LoVo (cell line): ENCODE measurements at regions not wholly inside any gene's neighbourhood (a gene's known extent, or its start where the extent isn't known, plus 50 kb on each side); places are given as distances from the start of the nearest gene placed in this dataset.
"Not testable (repeated sequence)": the region's sequence is repeated elsewhere in the genome, so short reads cannot be mapped to it uniquely, and the experiment has no call there.

Experiments
- DNase-seq: peaks from one replicate; pipeline ENCODE4 v3.0.0-alpha.2; 2016; ENCODE audit warnings: low spot score

DNA sequence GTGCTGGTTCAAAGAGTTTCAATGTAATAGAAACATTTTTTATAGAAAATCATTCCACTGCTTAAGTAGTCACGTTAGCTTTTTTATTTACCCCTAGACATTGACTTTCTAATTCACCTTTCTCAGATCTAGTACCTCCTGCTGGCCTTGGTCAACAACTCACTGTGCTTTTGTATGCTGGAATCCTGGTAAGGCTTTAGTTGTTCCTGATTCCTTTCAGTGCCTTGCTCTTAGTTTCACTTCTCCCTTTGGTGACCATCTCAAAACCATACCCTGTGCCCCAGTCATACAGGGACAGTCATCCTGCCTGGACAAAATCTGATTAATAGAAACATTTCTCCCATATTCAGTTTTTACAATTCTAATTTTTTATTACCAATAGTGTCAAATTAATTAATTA is 130.2 kb downstream of the GPR37 start:
- no peak for DNase-seq

DNA sequence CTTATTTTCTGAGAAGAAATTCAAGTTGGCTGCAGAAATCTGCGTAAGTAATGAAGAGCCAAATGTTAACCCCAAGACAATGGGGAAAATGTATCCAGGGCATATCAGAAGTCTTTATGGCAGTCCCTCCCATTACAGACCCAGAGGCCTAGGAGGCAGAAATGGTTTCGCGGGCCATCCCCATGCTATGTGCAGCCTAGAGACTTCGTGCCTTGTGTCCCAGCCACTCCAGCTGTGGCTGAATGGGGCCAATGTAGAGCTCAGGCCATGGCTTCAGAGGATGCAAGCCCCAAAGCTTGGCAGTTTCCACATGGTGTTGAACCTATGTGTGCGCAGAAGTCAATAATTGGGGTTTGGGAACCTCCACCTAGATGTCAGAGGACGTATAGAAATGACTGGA is 131.9 kb downstream of the GPR37 start:
- no peak for DNase-seq

DNA sequence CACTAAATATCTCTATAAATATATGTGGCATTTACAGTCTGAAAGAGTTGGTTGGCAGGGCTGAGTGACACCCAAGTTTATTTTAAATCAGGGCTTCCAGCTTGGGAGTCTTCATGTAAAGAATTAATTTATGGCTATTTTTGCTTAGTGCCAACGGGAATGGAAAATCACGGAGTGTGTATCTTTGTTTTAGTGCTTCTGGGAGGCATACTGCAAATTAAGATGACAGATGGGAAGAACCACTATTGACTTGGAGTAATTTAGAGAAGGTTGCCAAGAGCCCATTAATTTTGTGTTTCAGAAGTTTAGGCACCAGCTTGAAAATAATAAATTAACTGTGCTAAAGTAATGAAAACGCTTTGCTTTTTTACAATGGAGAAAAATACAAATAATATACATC is 135.2 kb downstream of the GPR37 start:
- no peak for DNase-seq

DNA sequence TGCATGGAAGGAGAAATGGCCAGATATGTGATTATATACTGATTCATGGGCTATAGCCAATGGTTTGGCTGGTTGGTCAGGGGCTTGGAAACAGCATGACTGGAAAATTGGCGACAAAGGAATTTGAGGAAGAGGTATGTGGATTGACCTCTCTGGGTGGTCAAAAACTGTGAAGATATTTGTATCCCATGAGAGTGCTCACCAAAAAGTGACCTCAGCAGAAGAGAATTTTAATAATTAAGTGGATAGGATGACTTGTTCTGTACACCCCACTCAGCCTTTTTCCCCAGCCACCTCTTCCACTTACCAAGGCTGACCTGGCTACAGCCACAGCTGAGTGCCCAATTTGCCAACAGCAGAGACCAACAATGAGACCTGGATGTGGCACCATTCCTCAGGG is 146.7 kb downstream of the GPR37 start:
- DNase-seq: no peak

DNA sequence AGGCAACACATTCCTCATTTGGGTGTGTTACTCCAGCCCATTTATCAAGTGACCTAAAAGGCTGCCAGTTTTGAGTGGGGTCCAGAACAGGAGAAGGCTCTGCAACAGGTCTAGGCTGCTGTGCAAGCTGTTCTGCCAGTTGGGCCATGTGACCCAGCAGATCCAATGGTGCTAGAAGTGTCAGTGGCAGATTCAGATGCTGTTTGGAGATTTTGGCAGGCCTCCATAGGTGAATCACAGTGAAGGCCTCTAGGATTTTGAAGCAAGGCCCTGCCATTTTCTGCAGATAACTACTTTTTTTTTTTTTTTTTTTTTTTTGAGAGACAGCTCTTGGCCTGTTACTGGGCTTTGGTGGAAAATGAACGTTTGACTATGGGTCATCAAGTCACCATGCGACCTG is 147.5 kb downstream of the GPR37 start:
- DNase-seq: not testable (repeated sequence)

DNA sequence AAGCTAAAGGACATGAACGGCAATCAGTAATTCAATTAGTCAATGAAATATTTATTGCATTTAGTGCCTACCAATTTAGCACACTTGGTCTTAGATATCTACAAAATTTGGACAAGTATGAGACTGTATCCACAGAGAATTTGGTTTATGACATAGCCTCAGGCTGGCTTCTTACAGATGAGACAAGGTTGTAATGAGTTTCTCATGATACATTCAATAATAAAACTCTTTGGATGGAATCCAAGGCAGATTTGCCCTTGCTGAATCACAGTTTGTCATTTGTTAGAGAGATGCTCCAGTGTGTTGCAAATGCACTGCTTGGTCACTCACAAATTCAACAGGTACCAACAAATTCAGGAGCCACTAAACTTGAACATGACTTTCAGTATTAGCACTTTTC is 162.5 kb downstream of the GPR37 start:
- no peak for DNase-seq

DNA sequence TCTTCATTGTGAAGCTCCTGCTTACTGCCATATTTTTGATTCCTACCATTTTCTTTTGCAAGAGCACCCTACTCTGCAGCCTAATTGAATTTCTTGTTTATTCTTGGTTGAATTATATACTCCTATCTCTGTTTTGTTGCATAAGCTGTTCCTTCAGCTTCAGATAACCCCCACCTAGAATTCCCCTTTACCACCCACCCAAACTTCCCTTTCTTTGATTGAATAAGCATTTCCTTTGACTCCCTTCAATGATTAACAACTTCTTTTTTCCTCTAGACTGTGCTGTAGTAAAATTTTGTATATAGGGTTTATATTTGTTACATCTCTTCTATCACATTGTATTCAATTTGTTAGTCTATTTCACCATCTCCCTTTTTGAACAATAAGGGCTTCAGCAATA is 168.1 kb downstream of the GPR37 start:
- no peak for DNase-seq

DNA sequence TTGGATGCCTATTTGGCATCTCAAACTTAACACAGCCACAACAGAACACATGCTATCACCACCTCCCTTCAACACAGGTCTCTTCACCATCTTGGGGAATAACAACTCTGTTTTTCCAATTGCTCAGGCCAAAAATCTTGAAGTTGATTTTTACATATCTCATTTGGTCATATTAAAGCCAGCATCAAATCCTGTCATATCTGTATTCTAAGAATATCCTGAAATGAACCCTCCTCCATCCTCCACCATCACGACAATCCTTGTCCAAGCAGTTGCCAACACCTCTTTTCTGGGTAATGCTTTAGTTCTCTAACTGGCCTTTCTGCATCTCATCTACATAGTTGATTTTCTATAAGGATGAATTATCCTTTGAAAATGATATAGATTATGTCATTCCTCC is 168.7 kb downstream of the GPR37 start:
- no peak for DNase-seq

DNA sequence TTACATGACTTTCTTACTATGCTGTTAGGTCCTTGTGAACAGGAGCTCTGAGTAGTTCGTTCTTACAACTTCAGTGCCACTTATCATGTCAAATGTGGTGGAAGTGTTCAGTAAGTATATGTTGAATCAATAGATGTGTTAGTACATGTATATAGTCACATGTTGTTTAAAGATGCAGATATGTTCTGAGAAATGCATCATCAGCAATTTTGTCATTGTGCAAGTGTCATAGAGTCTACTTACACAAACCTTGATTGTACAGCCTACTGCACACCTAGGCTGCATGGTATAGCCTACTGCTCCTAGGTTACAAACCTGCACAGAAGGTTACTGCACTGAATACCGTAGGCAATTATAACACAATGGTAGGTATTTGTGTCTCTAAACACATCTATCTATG is 174.8 kb downstream of the GPR37 start:
- DNase-seq: no peak

DNA sequence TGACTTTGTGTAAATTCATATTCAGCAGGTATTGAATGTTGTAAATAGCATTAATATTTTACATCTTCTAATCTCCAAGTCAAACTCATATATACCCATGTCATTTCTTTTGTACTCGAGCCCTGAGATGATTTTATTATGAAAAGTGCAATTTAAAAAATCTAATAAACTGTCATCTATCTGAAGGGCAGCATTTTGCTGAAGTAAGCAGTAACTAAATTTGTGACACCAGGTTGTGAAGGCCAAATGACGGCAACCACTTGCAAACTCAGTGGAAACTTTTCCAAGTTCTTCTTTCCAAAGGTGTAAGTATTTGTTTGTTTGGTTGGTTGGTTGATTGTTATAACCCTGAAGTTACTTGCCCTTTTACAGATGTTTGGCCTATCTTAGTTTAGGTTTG is 188.3 kb downstream of the GPR37 start:
- no peak for DNase-seq

DNA sequence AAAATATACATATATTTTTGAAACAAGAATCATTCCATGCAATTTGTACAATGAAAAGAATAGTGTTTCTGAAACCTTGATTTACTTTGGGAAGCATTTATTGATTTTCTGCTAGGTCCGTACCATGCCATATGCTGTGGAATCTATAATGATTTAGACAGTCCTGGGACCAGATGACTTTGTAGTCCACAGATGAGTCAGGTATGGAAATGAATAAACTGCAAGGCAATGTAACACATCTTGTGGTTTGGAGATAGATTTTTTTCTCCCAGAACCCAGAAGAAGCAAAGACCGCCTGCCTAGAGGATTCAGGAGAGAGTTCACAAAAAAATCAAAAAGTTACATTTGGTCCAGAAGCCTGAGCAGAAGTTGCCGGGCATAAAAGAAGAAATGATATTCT is 190.4 kb downstream of the GPR37 start:
- no peak for DNase-seq

DNA sequence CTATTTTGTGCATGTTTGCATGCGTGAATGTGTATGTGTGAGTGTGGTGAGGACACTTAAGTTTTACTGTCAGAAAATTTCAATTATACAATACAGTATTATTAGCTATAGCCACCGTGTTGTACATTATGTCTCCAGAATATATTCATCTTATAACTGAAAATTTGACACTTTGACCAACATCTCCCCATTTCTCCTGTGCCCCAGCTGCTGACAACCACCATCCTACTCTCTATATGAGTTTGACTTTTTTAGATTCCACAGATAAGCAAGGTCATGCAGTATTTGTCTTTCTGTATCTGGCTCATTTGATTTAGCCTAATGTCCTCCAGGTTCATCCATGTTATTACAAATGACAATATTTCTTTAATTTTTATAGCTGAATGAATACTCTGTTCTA is 195.0 kb downstream of the GPR37 start:
- no peak for DNase-seq

DNA sequence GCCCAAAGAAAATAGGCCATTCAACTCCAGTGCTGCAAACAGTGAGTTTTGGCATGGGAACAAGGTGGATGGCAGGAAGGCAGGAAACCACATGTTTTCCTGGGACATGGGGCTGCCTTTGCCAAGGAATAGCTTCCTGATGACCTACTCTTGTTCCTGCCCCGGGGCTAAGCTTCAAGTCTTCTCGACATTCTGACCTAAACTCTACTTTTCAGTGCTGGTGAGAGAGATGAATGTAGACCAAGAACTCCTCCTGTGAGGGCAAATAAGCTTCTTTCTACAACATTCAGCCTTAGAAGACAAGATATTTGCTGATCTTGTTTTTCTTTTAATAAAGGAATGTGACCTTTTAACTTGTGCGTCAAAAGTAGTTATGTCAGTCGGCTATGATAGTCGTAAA is 199.0 kb downstream of the GPR37 start:
- DNase-seq: no peak

DNA sequence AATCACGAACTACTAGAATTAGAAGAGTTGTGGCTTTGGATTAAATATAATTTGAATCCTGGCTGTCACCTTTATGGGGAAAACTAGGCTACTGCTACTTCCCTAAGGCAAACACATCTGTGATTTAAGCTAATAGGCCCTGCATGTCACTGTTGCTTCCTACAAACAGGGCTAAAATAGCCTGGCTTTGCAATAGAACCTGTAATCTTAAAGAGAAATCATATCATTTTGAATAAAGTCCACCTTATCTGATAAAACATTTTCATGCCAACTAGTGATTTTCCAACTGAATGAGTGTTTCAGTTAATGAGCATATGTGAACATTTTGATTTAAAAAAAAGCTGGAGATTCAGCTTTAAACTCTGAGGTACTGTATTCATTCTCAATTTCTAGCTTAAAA is 208.0 kb downstream of the GPR37 start:
- no peak for DNase-seq

DNA sequence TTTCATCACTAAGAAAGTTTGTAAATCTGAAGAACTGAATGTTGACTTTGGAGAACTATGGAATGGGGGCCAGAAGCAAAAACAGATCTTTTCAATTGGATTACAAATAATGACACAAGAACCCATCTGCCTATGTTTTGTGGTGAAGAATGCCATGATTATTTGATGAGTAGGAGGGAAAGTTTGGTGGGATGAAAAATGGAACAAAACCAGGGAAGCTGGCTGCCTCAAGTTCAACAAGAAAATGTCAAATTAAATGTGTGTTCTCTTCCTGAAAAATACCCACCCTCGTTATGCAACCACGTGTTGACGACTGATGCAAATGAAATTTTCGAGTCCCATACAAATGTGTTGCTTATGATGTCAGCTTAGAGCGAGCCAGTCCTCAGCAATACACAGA is 208.5 kb downstream of the GPR37 start:
- DNase-seq: no peak

DNA sequence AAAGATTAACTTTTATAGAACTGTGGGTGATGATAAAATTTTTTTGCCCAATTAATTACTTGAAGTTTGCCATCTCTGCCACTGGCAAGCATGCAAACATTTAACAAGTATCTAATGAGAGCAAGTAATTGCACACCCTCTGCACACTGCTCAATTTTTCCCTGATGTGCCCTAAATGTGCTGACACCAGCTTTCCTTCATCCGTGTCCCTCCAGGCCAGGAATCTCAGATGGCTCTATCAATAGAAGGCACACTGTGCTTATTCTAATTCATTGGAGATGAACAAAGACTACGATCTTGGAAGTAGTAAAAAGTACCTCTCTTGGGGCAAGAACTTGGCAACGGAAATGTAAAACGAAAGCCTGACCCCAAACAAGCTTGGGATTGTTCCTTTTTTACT is 212.1 kb downstream of the GPR37 start:
- DNase-seq: no peak

DNA sequence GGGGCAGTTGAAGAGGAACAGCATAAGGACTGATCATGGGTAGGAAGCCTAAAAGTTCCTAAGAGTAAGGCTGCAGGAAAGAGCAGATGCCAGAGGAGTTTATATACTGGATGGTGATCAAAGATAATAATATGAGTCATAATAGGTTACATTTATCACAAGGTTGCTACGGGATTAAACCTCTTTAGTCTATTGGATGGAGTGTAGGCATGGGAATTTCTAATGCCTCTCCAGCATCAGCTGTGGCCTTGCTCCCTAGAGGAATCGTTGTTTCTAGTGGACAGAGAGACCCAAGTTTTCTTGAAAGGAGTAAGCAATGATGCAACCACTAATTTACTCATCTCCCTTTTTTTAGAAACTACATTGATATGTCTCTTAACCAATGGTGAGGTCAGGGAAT is 213.4 kb downstream of the GPR37 start:
- no peak for DNase-seq

DNA sequence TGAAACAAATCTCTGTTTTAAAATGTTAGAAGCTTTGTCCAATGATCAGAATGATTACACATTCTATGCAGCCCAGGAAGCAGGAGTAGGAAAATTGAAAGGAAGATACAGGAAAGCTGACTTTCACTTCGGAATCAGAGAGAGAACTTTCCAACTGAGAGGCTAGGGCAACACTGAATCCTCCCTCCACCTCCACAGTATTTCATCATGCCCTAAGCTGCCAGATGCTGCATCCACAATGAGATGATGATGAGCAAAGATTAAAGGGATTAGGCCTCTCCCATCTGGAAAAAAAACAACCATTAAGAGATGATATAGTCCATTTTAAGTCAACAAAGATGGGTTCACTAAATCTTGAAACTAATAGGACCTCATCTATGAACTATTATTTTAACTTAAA is 215.6 kb downstream of the GPR37 start:
- no peak for DNase-seq

DNA sequence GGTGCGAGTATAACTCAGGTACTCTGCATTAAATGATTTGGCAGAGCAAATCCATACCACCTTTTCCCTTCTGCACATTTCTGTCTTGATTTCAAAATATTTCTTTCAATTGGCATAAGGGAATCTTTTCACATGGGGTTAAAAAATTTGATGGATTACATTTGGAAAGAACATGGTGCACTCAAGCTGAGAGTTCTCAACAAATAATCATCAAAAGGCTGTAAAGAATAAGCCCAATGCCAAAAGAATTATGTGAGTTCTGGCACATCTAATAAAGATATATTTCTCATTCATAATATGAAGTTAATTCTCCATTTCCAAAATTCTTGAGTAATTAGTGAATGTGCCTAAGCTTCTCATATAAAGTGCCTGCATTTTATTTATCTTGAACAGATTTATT is 223.1 kb downstream of the GPR37 start:
- DNase-seq: no peak

DNA sequence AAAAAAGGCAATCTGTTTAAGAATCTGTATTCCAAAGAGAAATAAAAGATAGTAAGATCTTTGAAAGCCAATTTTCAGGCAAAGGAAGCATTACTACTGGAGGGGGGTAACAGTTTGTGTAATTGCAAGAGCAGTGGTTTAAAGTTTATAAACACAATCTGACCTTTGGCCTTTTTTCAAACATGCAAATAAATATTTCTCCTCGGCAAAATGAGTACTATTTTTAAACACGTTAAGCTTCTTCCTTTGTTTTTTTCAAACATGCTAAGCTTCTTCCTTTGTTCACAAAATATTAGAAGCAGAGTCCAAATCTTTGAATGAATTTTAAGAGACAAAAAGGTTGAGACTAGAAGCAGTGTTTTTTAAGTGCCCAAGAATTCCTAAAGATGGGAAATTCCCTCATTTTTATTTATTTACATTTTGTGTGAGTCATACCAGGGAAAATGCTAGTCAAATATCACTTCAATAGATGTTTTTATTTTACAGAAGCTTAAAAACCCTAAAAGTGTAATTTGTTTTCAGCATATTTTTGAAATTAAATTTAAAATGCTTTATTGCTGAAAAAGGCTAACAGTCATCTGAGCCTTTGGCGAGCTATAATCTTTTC is 229.3 kb downstream of the GPR37 start:
- DNase-seq: no peak

DNA sequence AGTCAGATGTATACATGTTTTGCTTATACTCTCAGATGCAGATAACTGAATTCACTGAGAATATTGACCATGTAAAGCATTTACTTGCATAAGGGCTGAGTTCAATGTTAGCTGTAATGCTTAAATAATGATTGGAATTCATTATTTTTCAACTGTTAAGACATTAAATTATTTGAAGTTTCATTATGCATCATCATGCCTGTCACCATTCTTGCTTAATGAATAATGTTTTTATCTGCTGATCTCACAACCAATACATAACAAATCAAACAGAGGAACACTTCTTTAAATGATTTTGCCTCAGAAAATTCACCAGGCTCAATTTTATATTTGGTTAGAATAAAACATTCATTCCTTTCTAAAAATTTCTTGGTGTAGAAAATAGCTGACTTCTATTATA is 233.4 kb downstream of the GPR37 start:
- DNase-seq: no peak

DNA sequence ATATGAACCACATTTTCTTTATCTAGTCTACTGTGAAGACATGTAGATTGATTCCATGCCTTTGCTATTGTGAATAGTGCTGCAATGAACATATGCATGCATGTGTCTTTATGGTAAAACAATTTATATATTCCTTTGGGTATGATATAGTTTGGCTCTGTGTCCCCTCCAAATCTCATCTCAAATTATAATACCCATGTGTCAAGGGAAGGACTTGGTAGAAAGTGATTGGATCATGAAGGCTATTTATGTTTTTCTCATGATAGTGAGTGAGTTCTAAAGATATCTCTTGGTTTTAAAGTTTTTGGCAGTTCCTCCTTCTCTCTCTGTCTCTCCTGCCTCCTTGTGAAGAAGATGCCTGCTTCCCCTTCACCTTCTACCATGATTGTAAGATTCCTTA is 248.7 kb downstream of the GPR37 start:
- no peak for DNase-seq

DNA sequence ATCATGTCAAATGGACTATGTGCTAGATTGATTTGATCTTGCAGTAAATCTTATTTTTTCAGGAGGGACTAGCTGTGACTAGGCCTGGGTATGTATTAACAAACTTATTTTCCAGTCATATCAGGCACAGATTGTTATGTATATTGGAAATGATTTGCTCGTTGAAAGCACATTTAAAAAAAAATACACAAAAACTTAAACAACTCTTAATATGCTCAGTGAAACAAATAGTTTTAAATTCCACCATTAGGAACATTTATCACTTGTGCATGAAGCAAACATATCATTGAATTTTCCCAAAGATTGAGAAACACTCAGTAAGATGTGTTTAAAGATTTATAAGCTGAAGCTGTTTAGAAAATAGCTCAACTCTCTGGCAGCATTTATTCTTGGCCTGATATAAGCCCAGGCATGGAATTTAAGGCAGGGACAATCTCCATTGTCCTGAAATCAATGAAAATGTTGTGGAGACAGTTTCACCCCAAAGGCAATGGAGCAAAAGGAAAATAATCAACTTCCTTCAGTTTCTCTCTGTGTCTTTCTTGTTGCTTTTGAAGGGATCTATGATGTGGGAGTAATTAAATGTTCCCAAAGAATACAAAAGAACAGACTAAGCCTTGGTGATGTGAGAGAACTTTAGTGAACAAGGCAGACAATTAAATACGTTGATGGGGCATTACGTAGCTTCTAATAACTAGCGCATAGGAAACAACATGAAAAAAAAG is 250.3 kb downstream of the GPR37 start:
- no peak for DNase-seq

DNA sequence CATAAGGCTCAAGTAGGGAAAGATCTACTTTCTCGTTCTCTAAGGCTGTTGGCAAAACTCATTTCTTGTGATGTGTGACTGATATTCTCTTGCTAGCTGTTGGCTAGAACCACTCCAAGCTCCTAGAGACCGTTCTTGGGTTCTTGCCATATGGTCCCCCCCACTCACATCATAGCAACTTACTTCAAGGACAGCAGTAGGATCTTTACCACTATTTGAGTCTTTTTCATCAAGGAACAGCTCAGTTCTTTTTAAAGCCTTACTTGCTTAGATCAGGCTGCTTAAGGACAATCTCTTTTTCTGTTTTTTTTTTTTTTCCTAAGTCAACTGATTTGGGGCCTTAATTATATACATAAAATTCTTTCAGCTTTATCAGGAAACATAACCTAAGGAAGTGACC is 251.1 kb downstream of the GPR37 start:
- DNase-seq: no peak
